ENCODE measurements at regions not wholly inside any gene's neighbourhood (a gene's known extent, or its start where the extent isn't known, plus 50 kb on each side); places are given as distances from the start of the nearest gene placed in this dataset.

DNA sequence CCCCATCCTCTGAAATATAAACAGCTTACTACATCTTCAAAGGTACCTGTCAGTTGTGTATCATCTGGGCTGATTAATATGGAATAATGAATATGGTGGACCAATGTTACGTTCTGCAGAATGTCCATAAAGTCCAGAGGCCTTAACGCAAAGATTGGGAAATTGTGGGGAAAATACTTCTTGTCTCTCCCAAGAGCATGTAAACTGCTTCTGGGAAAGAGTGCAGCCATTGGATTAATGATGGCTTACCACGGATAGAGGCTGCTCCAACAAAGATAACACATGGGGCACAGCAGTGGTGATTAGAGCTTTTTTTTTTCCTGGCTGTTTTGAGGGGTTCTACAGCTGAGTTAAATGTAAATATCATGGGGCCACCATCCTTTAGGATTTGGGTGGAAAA lies 340.4 kb upstream of the AKR1E2 start:
- Histone ChIP-seq H3K9me3 (no peaks in the 10 kb centered on the region), H3K4me3 (no peak overlapping the region), H3K36me3 (ENCODE audit: low read depth, missing control alignments) (no peaks in the 10 kb centered on the region), H3K27me3 (no peaks in the 10 kb centered on the region), H3K4me1 (no peaks in the 10 kb centered on the region), H3K27ac (no peak overlapping the region)
- no peak for DNase-seq
- intact Hi-C loops (cut with DNase I; ENCODE audit: low total_unique reads) = no loop called here
- no peak for TF ChIP-seq POLR2A (IDR thresholded peaks at IDR 0.05)
- TF ChIP-seq, protein P1, sequence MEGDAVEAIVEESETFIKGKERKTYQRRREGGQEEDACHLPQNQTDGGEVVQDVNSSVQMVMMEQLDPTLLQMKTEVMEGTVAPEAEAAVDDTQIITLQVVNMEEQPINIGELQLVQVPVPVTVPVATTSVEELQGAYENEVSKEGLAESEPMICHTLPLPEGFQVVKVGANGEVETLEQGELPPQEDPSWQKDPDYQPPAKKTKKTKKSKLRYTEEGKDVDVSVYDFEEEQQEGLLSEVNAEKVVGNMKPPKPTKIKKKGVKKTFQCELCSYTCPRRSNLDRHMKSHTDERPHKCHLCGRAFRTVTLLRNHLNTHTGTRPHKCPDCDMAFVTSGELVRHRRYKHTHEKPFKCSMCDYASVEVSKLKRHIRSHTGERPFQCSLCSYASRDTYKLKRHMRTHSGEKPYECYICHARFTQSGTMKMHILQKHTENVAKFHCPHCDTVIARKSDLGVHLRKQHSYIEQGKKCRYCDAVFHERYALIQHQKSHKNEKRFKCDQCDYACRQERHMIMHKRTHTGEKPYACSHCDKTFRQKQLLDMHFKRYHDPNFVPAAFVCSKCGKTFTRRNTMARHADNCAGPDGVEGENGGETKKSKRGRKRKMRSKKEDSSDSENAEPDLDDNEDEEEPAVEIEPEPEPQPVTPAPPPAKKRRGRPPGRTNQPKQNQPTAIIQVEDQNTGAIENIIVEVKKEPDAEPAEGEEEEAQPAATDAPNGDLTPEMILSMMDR (IDR thresholded peaks at IDR 0.05) = no peak
- WGBS, 2 donors = 93 to 94% methylated on average over 3 of the region's 3 CpGs

DNA sequence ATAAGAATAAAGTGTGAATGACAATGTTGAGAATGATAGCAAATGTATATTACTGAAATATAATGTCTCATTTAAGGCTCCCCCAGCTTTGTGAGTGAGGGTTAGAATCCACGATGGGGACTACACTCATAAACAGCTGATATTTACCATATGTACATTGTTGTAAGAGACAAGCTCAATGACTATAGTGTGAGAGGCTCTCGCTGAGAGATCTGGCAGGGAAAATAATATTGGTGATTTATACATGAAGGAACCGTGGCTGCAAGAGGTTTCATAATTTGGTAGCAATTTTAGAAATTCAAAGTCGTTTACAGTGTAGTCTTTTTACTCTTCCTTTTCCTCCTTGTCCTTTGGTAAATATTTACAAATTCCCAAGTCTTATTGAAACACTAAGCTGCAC lies 342.2 kb upstream of the AKR1E2 start:
- Histone ChIP-seq H3K4me1 (no peaks in the 10 kb centered on the region), H3K36me3 (ENCODE audit: low read depth, missing control alignments) (no peaks in the 10 kb centered on the region), H3K27me3 (no peaks in the 10 kb centered on the region), H3K4me3 (no peak overlapping the region), H3K9me3 (no peaks in the 10 kb centered on the region), H3K27ac (no peak overlapping the region)
- TF ChIP-seq, protein P1 (IDR thresholded peaks at IDR 0.05) = no peak
- TF ChIP-seq POLR2A (IDR thresholded peaks at IDR 0.05) = no peak
- 79 to 83% methylated on average over 4 of the region's 4 CpGs for WGBS, 2 donors
- intact Hi-C loops (cut with DNase I; ENCODE audit: low total_unique reads) = no loop called here
- DNase-seq = no peak

DNA sequence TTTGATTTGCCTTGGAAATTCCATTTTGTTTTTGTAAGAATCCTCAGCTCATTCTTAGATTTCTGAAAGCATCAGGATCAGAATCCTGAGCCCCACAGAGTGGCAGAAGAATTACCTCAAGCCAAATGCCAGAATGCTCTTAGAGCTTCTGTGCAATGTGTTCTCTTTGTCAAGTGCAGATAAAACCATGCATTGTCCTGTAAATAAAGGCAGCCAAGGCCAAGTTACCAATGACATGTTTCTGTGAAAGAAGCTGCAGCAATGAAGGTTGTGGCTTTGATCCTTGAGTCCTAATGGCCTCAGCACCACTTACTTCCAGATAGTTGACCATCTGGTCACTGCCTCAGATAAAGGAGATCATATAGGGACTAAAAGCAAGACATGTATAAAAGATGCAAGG lies 343.3 kb upstream of the AKR1E2 start:
- DNase-seq = no peak
- no peaks in the 10 kb centered on the region for H3K4me1 ChIP-seq
- no peak overlapping the region for H3K27ac ChIP-seq
- no peak overlapping the region for H3K4me3 ChIP-seq
- intact Hi-C loops (cut with DNase I; ENCODE audit: low total_unique reads) = no loop called here
- no peaks in the 10 kb centered on the region for H3K27me3 ChIP-seq
- H3K9me3 ChIP-seq = no peaks in the 10 kb centered on the region
- no peaks in the 10 kb centered on the region for H3K36me3 ChIP-seq (ENCODE audit: low read depth, missing control alignments)
- TF ChIP-seq, protein P1 (IDR thresholded peaks at IDR 0.05) = no peak
- TF ChIP-seq POLR2A (IDR thresholded peaks at IDR 0.05) = no peak

DNA sequence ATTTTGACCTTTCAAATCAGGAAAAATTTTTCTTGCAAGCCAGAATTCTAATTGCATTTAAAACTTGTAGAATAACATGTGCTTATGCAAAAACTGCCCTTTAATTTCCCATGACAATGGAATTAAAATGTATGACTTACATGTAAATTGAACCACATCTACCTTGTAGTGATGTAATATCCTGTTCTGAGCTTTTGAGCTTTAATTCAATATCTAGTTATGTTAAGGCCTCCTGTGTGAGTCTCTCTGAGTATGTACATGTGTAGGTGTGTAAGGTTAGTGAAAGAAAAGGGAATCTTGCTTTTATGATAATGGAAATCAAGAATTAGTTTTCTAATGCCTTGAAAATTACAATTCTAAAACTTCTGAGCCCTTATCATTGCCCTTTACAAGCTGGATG lies 344.8 kb upstream of the AKR1E2 start:
- no peak for TF ChIP-seq POLR2A (IDR thresholded peaks at IDR 0.05)
- TF ChIP-seq, protein P1 (IDR thresholded peaks at IDR 0.05) = no peak
- H3K36me3 ChIP-seq (ENCODE audit: low read depth, missing control alignments) = no peaks in the 10 kb centered on the region
- no peaks in the 10 kb centered on the region for H3K9me3 ChIP-seq
- intact Hi-C loops (cut with DNase I; ENCODE audit: low total_unique reads) = no loop called here
- H3K27me3 ChIP-seq = no peaks in the 10 kb centered on the region
- no peak overlapping the region for H3K27ac ChIP-seq
- no peaks in the 10 kb centered on the region for H3K4me1 ChIP-seq
- no peak overlapping the region for H3K4me3 ChIP-seq
- no peak for DNase-seq

DNA sequence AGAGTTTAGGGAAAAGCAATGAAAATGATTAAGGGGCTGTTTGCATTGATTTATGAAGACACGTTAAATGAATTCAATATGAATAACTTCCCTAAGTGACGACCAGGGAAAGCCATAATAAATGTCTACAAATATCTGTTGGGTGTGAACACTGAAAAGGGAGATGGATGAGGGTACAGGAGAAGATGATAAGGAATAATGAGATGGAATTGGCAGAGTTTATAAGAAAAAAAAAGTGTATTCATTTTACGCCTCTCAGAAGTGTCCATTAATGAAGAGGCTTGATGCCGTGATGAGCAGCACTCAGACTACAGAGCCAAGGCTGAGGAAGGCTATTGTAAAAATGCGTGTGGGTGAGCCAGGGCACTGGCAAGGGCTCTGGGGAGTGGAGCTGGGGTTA lies 346.7 kb upstream of the AKR1E2 start:
- intact Hi-C loops (cut with DNase I; ENCODE audit: low total_unique reads) = no loop called here
- Histone ChIP-seq H3K27me3 (no peaks in the 10 kb centered on the region), H3K36me3 (ENCODE audit: low read depth, missing control alignments) (no peaks in the 10 kb centered on the region), H3K4me1 (no peaks in the 10 kb centered on the region), H3K27ac (no peak overlapping the region), H3K4me3 (no peak overlapping the region), H3K9me3 (no peaks in the 10 kb centered on the region)
- no peak for TF ChIP-seq POLR2A (IDR thresholded peaks at IDR 0.05)
- TF ChIP-seq, protein P1 (IDR thresholded peaks at IDR 0.05) = no peak
- whole genome bisulfite sequencing, 2 donors = 85 to 90% methylated on average over 5 of the region's 5 CpGs
- DNase-seq = no peak

All from testis (tissue), 2 donors.